ENCODE measurements at regions not wholly inside any gene's neighbourhood (a gene's known extent, or its start where the extent isn't known, plus 50 kb on each side); places are given as distances from the start of the nearest gene placed in this dataset.

GRCh38 chr3:24046214-24046613 is 101.1 kb downstream of the NR1D2 start:
- no peaks in the 10 kb centered on the region for H4K20me1 ChIP-seq (ENCODE audit: insufficient read depth)
- no TSS peak for BruUV-seq (replicated peaks)
- intact Hi-C loops (cut with micrococcal nuclease) = no loop called here
- no peak overlapping the region for H3K9ac ChIP-seq (ENCODE audit: low read length)
- ATAC-seq = no peak
- H3K27me3 ChIP-seq (ENCODE audit: insufficient read depth, low read length) = no peaks in the 10 kb centered on the region
- ChIA-PET RAD21 (ENCODE audit: low non-redundant PET in 1 of 2, low total read pairs in 2 of 2, uncharacterized antibody in 2 of 2, unreplicated experiment in 2 of 2) (no interaction called here), CTCF (no interaction called here), POLR2A (no interaction called here)
- no peak overlapping the region for H3K4me3 ChIP-seq (replicated peaks in 1 of 2; ENCODE audit: low read depth in 1 of 2, low read length in 2 of 2)
- H2AFZ ChIP-seq (ENCODE audit: low read depth, low read length, poor library complexity, severe bottlenecking) = no peak overlapping the region
- H3K4me2 ChIP-seq (ENCODE audit: low read length) = no peak overlapping the region
- H3K27ac ChIP-seq (ENCODE audit: low read depth, low read length) = no peak overlapping the region
- no peaks in the 10 kb centered on the region for H3K9me2 ChIP-seq (ENCODE audit: insufficient read depth)
- DNase-seq (ENCODE audit: low read depth, low spot score) = no peak
- TF ChIP-seq CBX3 (IDR thresholded peaks at IDR 0.05; ENCODE audit: low read depth) (no peak), EGR1 (IDR thresholded peaks at IDR 0.05; ENCODE audit: low read depth) (no peak), SIN3A (IDR thresholded peaks at IDR 0.05; ENCODE audit: low read depth) (no peak), YY1 (IDR thresholded peaks at IDR 0.05; ENCODE audit: extremely low read depth, insufficient replicate concordance, low read depth, low read length) (no peak), POLR2A (IDR thresholded peaks at IDR 0.05; ENCODE audit: borderline replicate concordance, extremely low read depth, insufficient read depth, insufficient read length) (no peak), TCF7L2 (IDR thresholded peaks at IDR 0.05; ENCODE audit: borderline replicate concordance, extremely low read depth, insufficient read depth, insufficient read length) (no peak), CTCF (IDR thresholded peaks at IDR 0.05 in 2 of 3, conservative IDR thresholded peaks at IDR 0.05 in 1 of 3; ENCODE audit: borderline replicate concordance in 1 of 3, insufficient read depth in 1 of 3, low read depth in 2 of 3, low read length in 2 of 3) (no peak), CEBPB (IDR thresholded peaks at IDR 0.05; ENCODE audit: low read depth) (no peak), ELF1 (IDR thresholded peaks at IDR 0.05; ENCODE audit: borderline replicate concordance, low read depth) (no peak), REST (IDR thresholded peaks at IDR 0.05; ENCODE audit: low read depth) (no peak), ZFX (IDR thresholded peaks at IDR 0.05) (no peak), ZBTB33 (IDR thresholded peaks at IDR 0.05; ENCODE audit: extremely low read depth, insufficient replicate concordance, low read length) (no peak), RAD21 (IDR thresholded peaks at IDR 0.05; ENCODE audit: low read depth) (no peak), ATF3 (IDR thresholded peaks at IDR 0.05) (no peak), SRF (IDR thresholded peaks at IDR 0.05; ENCODE audit: low read depth) (no peak), ZNF274 (IDR thresholded peaks at IDR 0.05; ENCODE audit: low read depth, low read length) (no peak), SP1 (IDR thresholded peaks at IDR 0.05; ENCODE audit: low read depth) (no peak), EZH2 (IDR thresholded peaks at IDR 0.05) (no peak)
- H3K4me1 ChIP-seq (ENCODE audit: control insufficient read depth in 1 of 2, insufficient read depth in 2 of 2, low read length in 2 of 2) = peaks cover 14 to 16% of the 10 kb centered on the region in 2 experiments
- H3K9me3 ChIP-seq (ENCODE audit: control insufficient read depth in 1 of 2, insufficient read depth in 1 of 2, low read depth in 1 of 2, low read length in 2 of 2) = no peaks in the 10 kb centered on the region
- no peaks in the 10 kb centered on the region for H3K79me2 ChIP-seq (ENCODE audit: insufficient read depth, low read length)
- no peaks in the 10 kb centered on the region for H3K36me3 ChIP-seq (ENCODE audit: control insufficient read depth in 1 of 2, insufficient read depth in 2 of 2, low read length in 2 of 2)
